ENCODE measurements at regions not wholly inside any gene's neighbourhood (a gene's known extent, or its start where the extent isn't known, plus 50 kb on each side); places are given as distances from the start of the nearest gene placed in this dataset.
"Not testable (repeated sequence)": the region's sequence is repeated elsewhere in the genome, so short reads cannot be mapped to it uniquely, and the experiment has no call there.

GRCh38 chr17:30599428-30600059, 122.3 kb downstream of the GOSR1 start:
- no peak for DNase-seq
- in situ Hi-C loops (cut with HindIII; ENCODE audit: low pct_ligation_motif_present, low pct_unique_long_range_greater_than_20kb, low sequenced_read_pairs): no loop called here

GRCh38 chr17:30597776-30598288, 120.6 kb downstream of the GOSR1 start:
- in situ Hi-C loops (cut with HindIII; ENCODE audit: low pct_ligation_motif_present, low pct_unique_long_range_greater_than_20kb, low sequenced_read_pairs): no loop called here
- DNase-seq: no peak

- DNase-seq; in situ Hi-C loops (cut with HindIII; ENCODE audit: low pct_ligation_motif_present, low pct_unique_long_range_greater_than_20kb, low sequenced_read_pairs): not testable (repeated sequence)
Observed at GRCh38 chr17:30596948-30597775, 120.0 kb downstream of the GOSR1 start.

- in situ Hi-C loops (cut with HindIII; ENCODE audit: low pct_ligation_motif_present, low pct_unique_long_range_greater_than_20kb, low sequenced_read_pairs); DNase-seq: not testable (repeated sequence)
Observed at GRCh38 chr17:30594953-30595371, 117.8 kb downstream of the GOSR1 start.

GRCh38 chr17:30594223-30594952, 117.2 kb downstream of the GOSR1 start:
- in situ Hi-C loops (cut with HindIII; ENCODE audit: low pct_ligation_motif_present, low pct_unique_long_range_greater_than_20kb, low sequenced_read_pairs): no loop called here
- no peak for DNase-seq

GRCh38 chr17:30590081-30590733, 113.0 kb downstream of the GOSR1 start:
- in situ Hi-C loops (cut with HindIII; ENCODE audit: low pct_ligation_motif_present, low pct_unique_long_range_greater_than_20kb, low sequenced_read_pairs): no loop called here
- DNase-seq: no peak

GRCh38 chr17:30589431-30589830, 112.2 kb downstream of the GOSR1 start:
- in situ Hi-C loops (cut with HindIII; ENCODE audit: low pct_ligation_motif_present, low pct_unique_long_range_greater_than_20kb, low sequenced_read_pairs): no loop called here
- DNase-seq: no peak

GRCh38 chr17:30588798-30589247, 111.6 kb downstream of the GOSR1 start:
- in situ Hi-C loops (cut with HindIII; ENCODE audit: low pct_ligation_motif_present, low pct_unique_long_range_greater_than_20kb, low sequenced_read_pairs): no loop called here
- no peak for DNase-seq

- peak; percentile 26 for DNase-seq
- in situ Hi-C loops (cut with HindIII; ENCODE audit: low pct_ligation_motif_present, low pct_unique_long_range_greater_than_20kb, low sequenced_read_pairs): no loop called here
Observed at GRCh38 chr17:30586818-30587595, 109.8 kb downstream of the GOSR1 start.

GRCh38 chr17:30584810-30585209, 107.6 kb downstream of the GOSR1 start:
- no peak for DNase-seq
- in situ Hi-C loops (cut with HindIII; ENCODE audit: low pct_ligation_motif_present, low pct_unique_long_range_greater_than_20kb, low sequenced_read_pairs): no loop called here

- in situ Hi-C loops (cut with HindIII; ENCODE audit: low pct_ligation_motif_present, low pct_unique_long_range_greater_than_20kb, low sequenced_read_pairs): no loop called here
- DNase-seq: no peak
Observed at GRCh38 chr17:30580916-30581315, 103.7 kb downstream of the GOSR1 start.

GRCh38 chr17:30579610-30580315, 102.6 kb downstream of the GOSR1 start:
- no peak for DNase-seq
- in situ Hi-C loops (cut with HindIII; ENCODE audit: low pct_ligation_motif_present, low pct_unique_long_range_greater_than_20kb, low sequenced_read_pairs): no loop called here

GRCh38 chr17:30578015-30578717, 101.0 kb downstream of the GOSR1 start:
- DNase-seq; in situ Hi-C loops (cut with HindIII; ENCODE audit: low pct_ligation_motif_present, low pct_unique_long_range_greater_than_20kb, low sequenced_read_pairs): not testable (repeated sequence)
